Transverse colon (tissue), 4 donors: ENCODE measurements at regions not wholly inside any gene's neighbourhood (a gene's known extent, or its start where the extent isn't known, plus 50 kb on each side); places are given as distances from the start of the nearest gene placed in this dataset.
"Not testable (repeated sequence)": the region's sequence is repeated elsewhere in the genome, so short reads cannot be mapped to it uniquely, and the experiment has no call there.

Source experiments
- DNase-seq: peaks from one replicate; pipeline ENCODE4 v3.0.0-alpha.2; 2019
- H3K27ac ChIP-seq, 4 donors: fragments of 200-600 bp; sonication (generic); 2 replicates each; pipeline ENCODE4 v1.5.1; 2016 to 2018; ENCODE audit warnings: inconsistent platforms in 4 of 4
- H3K27me3 ChIP-seq: fragments of 200-600 bp; sonication (generic); 2 replicates; pipeline ENCODE4 v1.5.1; 2017; ENCODE audit warnings: inconsistent platforms
- H3K36me3 ChIP-seq, 4 donors: fragments of 200-600 bp; sonication (generic); 2 replicates each; pipeline ENCODE4 v1.5.1; 2017 to 2019; ENCODE audit warnings: inconsistent platforms in 4 of 4
- H3K4me1 ChIP-seq, 4 donors: fragments of 200-600 bp; sonication (generic); 2 replicates each; pipeline ENCODE4 v1.5.1; 2017 to 2020; ENCODE audit warnings: inconsistent platforms in 4 of 4
- H3K4me3 ChIP-seq, 4 donors: fragments of 200-600 bp; sonication (generic); 1 replicate in 1 of 4; 2 replicates in 3 of 4; pipeline versions ENCODE4 v1.5.1 to v1.6.1; 2017 to 2019; ENCODE audit warnings: inconsistent platforms in 4 of 4
- H3K9me3 ChIP-seq, 2 donors: fragments of 200-600 bp; sonication (generic); 2 replicates each; pipeline ENCODE4 v1.5.1; 2017 to 2019; ENCODE audit warnings: inconsistent platforms in 2 of 2
- EP300 ChIP-seq: sonication (generic); formaldehyde crosslinking; IDR thresholded peaks from one replicate; pipeline ENCODE4 v1.6.1; 2017; ENCODE audit warnings: antibody characterized with exemption, low read depth
- POLR2A ChIP-seq: fragments of 450-650 bp; IDR thresholded peaks from one replicate; pipeline ENCODE4 v1.6.1; 2016; ENCODE audit warnings: antibody characterized with exemption, mild to moderate bottlenecking, moderate library complexity
- POLR2AphosphoS5 ChIP-seq, 3 donors: sonication (generic); formaldehyde crosslinking; IDR thresholded peaks; one replicate each; pipeline ENCODE4 v1.6.1; 2016; ENCODE audit warnings: antibody characterized with exemption in 3 of 3
- WGBS, 2 donors: methylation state at CpG; one replicate each; pipeline ENCODE4 v1.1.5; 2018; ENCODE audit warnings: low coverage in 1 of 2; 5-methylcytosine and 5-hydroxymethylcytosine counted together
- in situ Hi-C, 4 donors: fragments of 200-750 bp; cut with MboI; loops; one replicate each; pipeline versions ENCODE4 v1.15.0 to v1.15.1; 2017; ENCODE audit warnings: low sequenced_read_pairs in 3 of 4, low pct_ligation_motif_present in 1 of 4, low pct_unique_long_range_greater_than_20kb in 1 of 4
- intact Hi-C: fragments of 100-400 bp; cut with DNase I; formaldehyde crosslinking; loops from one replicate; pipeline ENCODE4 v1.15.1; 2023; ENCODE audit warnings: low total_unique reads
- TF ChIP-seq, protein P1 (sequence below), 5 experiments: fragments of 200-600 bp in 3 of 5; fragments of 450-650 bp in 2 of 5; sonication (generic) in 3 of 5; IDR thresholded peaks; 1 replicate in 2 of 5; 2 replicates in 3 of 5; pipeline ENCODE4 v1.5.1; 2016 to 2017; ENCODE audit warnings: antibody characterized with exemption in 5 of 5, inconsistent platforms in 3 of 5, mild to moderate bottlenecking in 2 of 5, moderate library complexity in 1 of 5

DNA sequence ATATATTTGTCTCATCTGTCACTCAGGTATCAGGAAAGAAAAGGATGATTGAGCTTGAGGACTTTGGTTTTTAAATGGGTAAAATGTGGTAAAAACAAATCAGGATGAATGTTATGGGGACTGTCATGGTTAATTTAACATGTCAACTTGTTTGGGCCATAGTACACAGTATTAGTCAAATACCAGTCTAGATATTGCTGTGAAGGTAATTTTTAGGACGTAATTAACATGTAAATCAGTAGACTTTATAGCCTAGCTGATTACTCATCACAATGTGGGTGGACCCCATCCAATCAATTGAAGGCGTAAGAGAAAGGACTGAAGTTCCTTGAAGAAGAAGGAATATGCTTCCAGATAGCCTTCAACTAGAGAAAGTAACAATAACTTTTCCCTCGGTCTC, 275.7 kb upstream of the ZNF804A start:
- in situ Hi-C loops = no loop called here
- H3K27ac ChIP-seq = no peak overlapping the region
- TF ChIP-seq POLR2AphosphoS5 (IDR thresholded peaks at IDR 0.05) (no peak), EP300 (no peak), POLR2A (no peak)
- TF ChIP-seq, protein P1, sequence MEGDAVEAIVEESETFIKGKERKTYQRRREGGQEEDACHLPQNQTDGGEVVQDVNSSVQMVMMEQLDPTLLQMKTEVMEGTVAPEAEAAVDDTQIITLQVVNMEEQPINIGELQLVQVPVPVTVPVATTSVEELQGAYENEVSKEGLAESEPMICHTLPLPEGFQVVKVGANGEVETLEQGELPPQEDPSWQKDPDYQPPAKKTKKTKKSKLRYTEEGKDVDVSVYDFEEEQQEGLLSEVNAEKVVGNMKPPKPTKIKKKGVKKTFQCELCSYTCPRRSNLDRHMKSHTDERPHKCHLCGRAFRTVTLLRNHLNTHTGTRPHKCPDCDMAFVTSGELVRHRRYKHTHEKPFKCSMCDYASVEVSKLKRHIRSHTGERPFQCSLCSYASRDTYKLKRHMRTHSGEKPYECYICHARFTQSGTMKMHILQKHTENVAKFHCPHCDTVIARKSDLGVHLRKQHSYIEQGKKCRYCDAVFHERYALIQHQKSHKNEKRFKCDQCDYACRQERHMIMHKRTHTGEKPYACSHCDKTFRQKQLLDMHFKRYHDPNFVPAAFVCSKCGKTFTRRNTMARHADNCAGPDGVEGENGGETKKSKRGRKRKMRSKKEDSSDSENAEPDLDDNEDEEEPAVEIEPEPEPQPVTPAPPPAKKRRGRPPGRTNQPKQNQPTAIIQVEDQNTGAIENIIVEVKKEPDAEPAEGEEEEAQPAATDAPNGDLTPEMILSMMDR (IDR thresholded peaks at IDR 0.05) = no peak
- no peaks in the 10 kb centered on the region for H3K4me1 ChIP-seq
- H3K4me3 ChIP-seq = no peak overlapping the region
- no peaks in the 10 kb centered on the region for H3K9me3 ChIP-seq
- WGBS, 2 donors = 52 to 68% methylated on average over 2 to 3 of the region's 3 CpGs
- DNase-seq = no peak
- intact Hi-C loops = no loop called here
- no peaks in the 10 kb centered on the region for H3K27me3 ChIP-seq
- no peaks in the 10 kb centered on the region for H3K36me3 ChIP-seq

DNA sequence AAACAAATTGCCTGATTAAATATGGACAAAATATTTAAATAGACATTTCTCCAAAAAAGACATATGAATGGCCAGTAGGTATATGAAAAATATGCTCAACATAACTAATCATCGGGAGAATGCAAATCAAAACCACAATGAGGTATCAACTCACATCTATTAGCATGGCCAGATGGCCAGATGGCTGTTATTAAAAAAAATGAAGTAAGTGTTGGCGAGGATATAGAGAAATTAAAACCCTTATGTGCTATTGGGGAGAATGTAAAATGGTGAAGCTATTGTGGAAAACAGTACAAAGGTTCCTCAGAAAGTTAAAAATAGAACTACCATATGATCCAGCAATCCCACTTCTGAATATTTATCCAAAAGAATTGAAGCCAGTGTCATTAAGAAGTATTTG, 272.3 kb upstream of the ZNF804A start:
- H3K9me3 ChIP-seq = no peaks in the 10 kb centered on the region
- no peaks in the 10 kb centered on the region for H3K4me1 ChIP-seq
- no peak overlapping the region for H3K27ac ChIP-seq
- intact Hi-C loops = no loop called here
- DNase-seq = no peak
- H3K4me3 ChIP-seq = no peak overlapping the region
- 83 to 85% methylated on average over 2 of the region's 2 CpGs for WGBS, 2 donors
- H3K36me3 ChIP-seq = no peaks in the 10 kb centered on the region
- no peaks in the 10 kb centered on the region for H3K27me3 ChIP-seq
- no peak for TF ChIP-seq POLR2AphosphoS5 (IDR thresholded peaks at IDR 0.05)
- TF ChIP-seq EP300 = no peak
- TF ChIP-seq, protein P1 (IDR thresholded peaks at IDR 0.05) = no peak
- TF ChIP-seq POLR2A = no peak
- in situ Hi-C loops = no loop called here

DNA sequence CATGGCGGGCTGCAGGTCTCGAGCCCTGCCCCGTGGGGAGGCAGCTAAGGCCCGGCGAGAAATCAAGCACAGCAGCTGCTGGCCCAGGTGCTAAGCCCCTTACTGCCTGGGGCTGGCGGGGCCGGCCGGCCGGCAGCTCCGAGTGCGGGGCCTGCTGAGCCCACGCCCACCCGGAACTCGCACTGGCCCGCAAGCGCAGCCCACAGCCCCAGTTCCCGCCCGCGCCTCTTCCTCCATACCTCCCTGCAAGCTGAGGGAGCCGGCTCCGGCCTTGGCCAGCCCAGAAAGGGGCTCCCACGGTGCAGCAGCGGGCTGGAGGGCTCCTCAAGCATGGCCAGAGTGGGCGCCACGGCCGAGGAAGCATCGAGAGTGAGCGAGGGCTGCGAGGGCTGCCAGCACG, 270.5 kb upstream of the ZNF804A start:
- H3K36me3 ChIP-seq, H3K27ac ChIP-seq, H3K27me3 ChIP-seq, H3K9me3 ChIP-seq, intact Hi-C loops, H3K4me1 ChIP-seq, in situ Hi-C loops, DNase-seq, H3K4me3 ChIP-seq: not testable (repeated sequence)
- 82 to 88% methylated on average over 5 to 19 of the region's 30 CpGs for WGBS, 2 donors

- intact Hi-C loops, H3K4me1 ChIP-seq, in situ Hi-C loops, H3K27me3 ChIP-seq, H3K9me3 ChIP-seq, H3K4me3 ChIP-seq, DNase-seq, H3K27ac ChIP-seq, H3K36me3 ChIP-seq: not testable (repeated sequence)
- WGBS, 2 donors = 93 to 95% methylated on average over 13 to 18 of the region's 18 CpGs
Measured at GRCh38 chr2:184330561-184330960, 267.8 kb upstream of the ZNF804A start.

DNA sequence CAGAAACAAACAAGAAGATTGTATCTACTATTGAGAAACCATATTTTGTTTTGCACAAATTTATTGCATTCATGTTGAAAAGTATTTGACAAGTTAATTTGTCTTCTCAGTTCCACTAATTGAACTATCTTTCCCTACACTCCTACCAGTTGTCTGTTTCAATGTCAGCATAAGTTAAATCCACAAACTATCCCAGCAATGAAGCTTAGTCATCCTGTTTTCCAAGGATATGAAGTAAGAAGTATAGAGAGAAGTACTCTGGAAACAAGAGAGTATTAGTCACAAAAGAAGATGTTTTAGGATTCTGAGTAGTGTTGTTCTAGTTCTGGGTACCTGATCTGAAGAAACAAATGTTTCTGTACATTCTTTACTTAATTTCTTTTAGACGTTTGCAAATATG, 261.6 kb upstream of the ZNF804A start:
- intact Hi-C loops = no loop called here
- H3K27ac ChIP-seq = no peak overlapping the region
- 76 to 90% methylated on average over 1 of the region's 1 CpG for WGBS, 2 donors
- no peak for DNase-seq
- no peaks in the 10 kb centered on the region for H3K36me3 ChIP-seq
- no peak overlapping the region for H3K4me3 ChIP-seq
- H3K27me3 ChIP-seq = no peaks in the 10 kb centered on the region
- H3K9me3 ChIP-seq = no peaks in the 10 kb centered on the region
- TF ChIP-seq, protein P1 (IDR thresholded peaks at IDR 0.05) = no peak
- TF ChIP-seq POLR2A = no peak
- no peak for TF ChIP-seq POLR2AphosphoS5 (IDR thresholded peaks at IDR 0.05)
- no peak for TF ChIP-seq EP300
- H3K4me1 ChIP-seq = no peaks in the 10 kb centered on the region
- in situ Hi-C loops = no loop called here
